PC-3 (cell line): ENCODE measurements at regions not wholly inside any gene's neighbourhood (a gene's known extent, or its start where the extent isn't known, plus 50 kb on each side); places are given as distances from the start of the nearest gene placed in this dataset.

Source experiments
- ATAC-seq: fragments of 200-7000 bp; cut with Tn5 transposase; 2 replicates; pipeline ENCODE4 v1.9.1; 2020; ENCODE audit warnings: mild to moderate bottlenecking, moderate library complexity
- BruUV-seq: library from RNA; stranded (reverse); fragments of 400-500 nt; replicated peaks from 2 replicates; lab custom pipeline; 2021; lab: Mats Ljungman, UMichigan
- CTCF ChIA-PET: fragments of 300-600 bp; sonication (Branson Sonifier 250); formaldehyde crosslinking; loops from one replicate; lab custom pipeline; 2022; ENCODE audit warnings: antibody characterized with exemption; lab: Charles Lee
- POLR2A ChIA-PET: fragments of 300-600 bp; sonication (Branson Sonifier 250); formaldehyde crosslinking; loops from one replicate; lab custom pipeline; 2022; ENCODE audit warnings: antibody characterized with exemption; ENCODE audit not compliant: unreplicated experiment; lab: Charles Lee
- DNase-seq: peaks from one replicate; pipeline ENCODE4 v3.0.0-alpha.2; 2015
- H2AFZ ChIP-seq: fragments of 300-600 bp; sonication (generic); 2 replicates; pipeline ENCODE4 v1.6.0; 2016; ENCODE audit warnings: antibody characterized with exemption, low read length
- H3F3A ChIP-seq: fragments of 300-600 bp; sonication (generic); one replicate; pipeline ENCODE4 v1.6.0; 2017; ENCODE audit warnings: antibody characterized with exemption, low read length, control low read depth, mild to moderate bottlenecking; ENCODE audit not compliant: unreplicated experiment
- H3K27ac ChIP-seq: fragments of 300-600 bp; sonication (generic); 2 replicates; pipeline ENCODE4 v1.5.1; 2016; ENCODE audit warnings: mild to moderate bottlenecking, low read length
- H3K27me3 ChIP-seq: fragments of 300-600 bp; sonication (generic); 2 replicates; pipeline ENCODE4 v1.6.1; 2016; ENCODE audit warnings: low read length, mixed read lengths
- H3K36me3 ChIP-seq: fragments of 300-600 bp; sonication (generic); 2 replicates; pipeline ENCODE4 v1.6.1; 2016; ENCODE audit warnings: low read depth, mixed run types, low read length, mixed read lengths
- H3K4me1 ChIP-seq: fragments of 300-600 bp; sonication (generic); 2 replicates; pipeline ENCODE4 v1.5.1; 2016; ENCODE audit warnings: low read length; ENCODE audit not compliant: insufficient read depth
- H3K4me2 ChIP-seq: fragments of 300-600 bp; sonication (generic); 2 replicates; pipeline ENCODE4 v1.6.0; 2016; ENCODE audit warnings: low read length
- H3K4me3 ChIP-seq: fragments of 300-600 bp; sonication (generic); 2 replicates; pipeline ENCODE4 v1.5.1; 2016; ENCODE audit warnings: mild to moderate bottlenecking, low read length, mixed read lengths
- H3K79me2 ChIP-seq: fragments of 300-600 bp; sonication (generic); 2 replicates; pipeline ENCODE4 v1.6.1; 2017; ENCODE audit warnings: low read length, mixed read lengths
- H3K9ac ChIP-seq: fragments of 300-600 bp; sonication (generic); 2 replicates; pipeline ENCODE4 v1.6.0; 2016; ENCODE audit warnings: mild to moderate bottlenecking, low read length
- H3K9me2 ChIP-seq: fragments of 300-600 bp; sonication (generic); replicated peaks from 2 replicates; pipeline ENCODE4 v1.6.1; 2016; ENCODE audit warnings: mixed run types, low read length, mixed read lengths
- H3K9me3 ChIP-seq: fragments of 300-600 bp; sonication (generic); 2 replicates; pipeline ENCODE4 v1.6.1; 2016; ENCODE audit warnings: low read length, mixed read lengths
- H4K20me1 ChIP-seq: fragments of 300-600 bp; sonication (generic); 2 replicates; pipeline ENCODE4 v1.6.1; 2016; ENCODE audit warnings: low read length, mixed read lengths
- CTCF ChIP-seq: fragments of 300-600 bp; sonication (generic); conservative IDR thresholded peaks from 2 replicates; pipeline ENCODE4 v1.5.1; 2017; ENCODE audit warnings: antibody characterized with exemption, low read depth, mild to moderate bottlenecking, low read length
- EZH2 ChIP-seq: fragments of 300-600 bp; sonication (generic); IDR thresholded peaks from one replicate; pipeline ENCODE4 v1.6.1; 2017; ENCODE audit warnings: antibody characterized with exemption, mild to moderate bottlenecking, low read length; ENCODE audit not compliant: unreplicated experiment
- EZH2phosphoT487 ChIP-seq: fragments of 300-600 bp; sonication (generic); IDR thresholded peaks from 2 replicates; pipeline ENCODE4 v1.6.1; 2018; ENCODE audit warnings: mild to moderate bottlenecking, antibody characterized with exemption, low read length, borderline replicate concordance
- intact Hi-C: fragments of 100-400 bp; cut with micrococcal nuclease; formaldehyde crosslinking; loops from 2 replicates; pipeline ENCODE4 v1.9.0; 2023

- H2AFZ ChIP-seq, result no peak overlapping the region
- H3K79me2 ChIP-seq, result no peaks in the 10 kb centered on the region
- ChIA-PET POLR2A (no interaction called here), CTCF (no interaction called here)
- H3F3A ChIP-seq, result no peaks in the 10 kb centered on the region
- no peaks in the 10 kb centered on the region for H4K20me1 ChIP-seq
- no peaks in the 10 kb centered on the region for H3K9me3 ChIP-seq
- ATAC-seq, result no peak
- H3K9ac ChIP-seq, result no peak overlapping the region
- H3K27me3 ChIP-seq, result peaks cover 35% of the 10 kb centered on the region
- H3K27ac ChIP-seq, result no peak overlapping the region
- H3K4me3 ChIP-seq, result no peak overlapping the region
- H3K4me1 ChIP-seq, result no peaks in the 10 kb centered on the region
- no peak overlapping the region for H3K4me2 ChIP-seq
- BruUV-seq, result no TSS peak
- H3K9me2 ChIP-seq, result no peaks in the 10 kb centered on the region
- no peak for DNase-seq
- intact Hi-C loops, result no loop called here
- H3K36me3 ChIP-seq, result no peaks in the 10 kb centered on the region
- TF ChIP-seq EZH2, result no peak
- TF ChIP-seq CTCF, result no peak
- TF ChIP-seq EZH2phosphoT487, result no peak
These were observed 545.2 kb downstream of the BCL11B start for GRCh38 chr14:98726585-98727405.

GRCh38 chr14:98728024-98728423, 544.0 kb downstream of the BCL11B start:
- TF ChIP-seq CTCF (no peak), EZH2phosphoT487 (peak; percentile 38; the same call in 1 of the 2 replicates), EZH2 (no peak)
- Histone ChIP-seq H3K9me2 (no peaks in the 10 kb centered on the region), H3K9me3 (no peaks in the 10 kb centered on the region), H3K4me3 (no peak overlapping the region), H4K20me1 (no peaks in the 10 kb centered on the region), H3F3A (no peaks in the 10 kb centered on the region), H3K79me2 (no peaks in the 10 kb centered on the region), H3K4me2 (no peak overlapping the region), H3K27me3 (peaks cover 35% of the 10 kb centered on the region), H3K4me1 (no peaks in the 10 kb centered on the region), H2AFZ (no peak overlapping the region), H3K27ac (no peak overlapping the region), H3K9ac (no peak overlapping the region), H3K36me3 (no peaks in the 10 kb centered on the region)
- DNase-seq, result no peak
- ChIA-PET CTCF (no interaction called here), POLR2A (no interaction called here)
- intact Hi-C loops, result no loop called here
- no TSS peak for BruUV-seq
- ATAC-seq, result no peak

GRCh38 chr14:98728836-98729235, 543.2 kb downstream of the BCL11B start:
- Histone ChIP-seq H3F3A (no peaks in the 10 kb centered on the region), H3K36me3 (no peaks in the 10 kb centered on the region), H3K4me1 (no peaks in the 10 kb centered on the region), H3K27ac (no peak overlapping the region), H3K9me3 (no peaks in the 10 kb centered on the region), H3K79me2 (no peaks in the 10 kb centered on the region), H4K20me1 (no peaks in the 10 kb centered on the region), H3K27me3 (peaks cover 35% of the 10 kb centered on the region), H3K4me2 (no peak overlapping the region), H3K9me2 (no peaks in the 10 kb centered on the region), H3K9ac (no peak overlapping the region), H2AFZ (no peak overlapping the region), H3K4me3 (no peak overlapping the region)
- no peak for DNase-seq
- ChIA-PET CTCF (no interaction called here), POLR2A (no interaction called here)
- intact Hi-C loops, result no loop called here
- TF ChIP-seq EZH2phosphoT487, result no peak
- TF ChIP-seq CTCF, result no peak
- no peak for TF ChIP-seq EZH2
- no peak for ATAC-seq
- BruUV-seq, result no TSS peak
